IMR-90 (cell line): ENCODE measurements at regions not wholly inside any gene's neighbourhood (a gene's known extent, or its start where the extent isn't known, plus 50 kb on each side); places are given as distances from the start of the nearest gene placed in this dataset.

ENCODE experiments used
- CTCF ChIP-seq: conservative IDR thresholded peaks from 2 replicates; pipeline ENCODE4 v1.5.1; 2012; ENCODE audit warnings: mild to moderate bottlenecking, low read depth, low read length, improper control_type of control experiment
- FOS ChIP-seq: fragments of 150-350 bp; IDR thresholded peaks from 2 replicates; pipeline ENCODE4 v1.6.1; 2016; ENCODE audit warnings: low read depth, low read length
- NFE2L2 ChIP-seq: fragments of 150-350 bp; IDR thresholded peaks from 2 replicates; pipeline ENCODE4 v1.6.1; 2016; ENCODE audit warnings: low read depth, mild to moderate bottlenecking, low read length
- POLR2A ChIP-seq: IDR thresholded peaks from 2 replicates; pipeline ENCODE4 v1.6.1; 2012; ENCODE audit warnings: mild to moderate bottlenecking, low read depth, low read length
- RAD21 ChIP-seq: IDR thresholded peaks from 2 replicates; pipeline ENCODE4 v1.6.1; 2012; ENCODE audit warnings: low read length, improper control_type of control experiment
- RCOR1 ChIP-seq: IDR thresholded peaks from 2 replicates; pipeline ENCODE4 v1.6.1; 2012; ENCODE audit warnings: mild to moderate bottlenecking, low read length, improper control_type of control experiment; ENCODE audit not compliant: insufficient replicate concordance
- SMC3 ChIP-seq: fragments of 150-350 bp; IDR thresholded peaks from 2 replicates; pipeline ENCODE4 v1.6.1; 2016; ENCODE audit warnings: low read depth, mild to moderate bottlenecking, antibody characterized with exemption, low read length, moderate library complexity

GRCh38 chr3:34868935-34869334 lies 770.4 kb upstream of the ARPP21 start:
- no peak for TF ChIP-seq CTCF
- no peak for TF ChIP-seq RAD21
- TF ChIP-seq RCOR1 = no peak
- TF ChIP-seq POLR2A = no peak
- TF ChIP-seq SMC3 = no peak
- no peak for TF ChIP-seq FOS
- TF ChIP-seq NFE2L2 = no peak
